GM19463 (cell line): ENCODE measurements at regions not wholly inside any gene's neighbourhood (a gene's known extent, or its start where the extent isn't known, plus 50 kb on each side); places are given as distances from the start of the nearest gene placed in this dataset.

Experiments
- ATAC-seq: cut with Tn5 transposase; IDR thresholded peaks from one replicate; pipeline ENCODE4 v1.9.1; 2021; ENCODE audit warnings: mild to moderate bottlenecking, moderate library complexity; ENCODE audit not compliant: unreplicated experiment

DNA sequence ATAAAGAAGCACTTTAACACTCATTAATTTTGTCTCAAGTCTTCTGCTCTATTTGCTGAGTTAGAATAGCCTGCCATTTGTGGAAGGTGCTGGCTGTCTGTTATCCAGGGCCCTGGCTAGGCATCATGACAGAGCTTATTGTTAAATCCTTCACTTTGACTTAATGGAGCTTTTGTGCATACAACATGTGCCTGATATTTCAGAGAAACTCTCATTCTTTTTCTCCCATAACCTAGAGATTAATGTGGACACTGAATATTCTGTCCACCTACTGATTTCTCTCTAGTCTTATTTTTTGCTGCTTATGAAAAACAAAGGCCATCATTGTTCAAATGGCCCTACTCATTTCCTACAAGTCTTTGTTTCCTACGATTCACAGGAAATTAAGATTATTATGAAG lies 383.1 kb upstream of the HTR2A start:
- no peak for ATAC-seq

DNA sequence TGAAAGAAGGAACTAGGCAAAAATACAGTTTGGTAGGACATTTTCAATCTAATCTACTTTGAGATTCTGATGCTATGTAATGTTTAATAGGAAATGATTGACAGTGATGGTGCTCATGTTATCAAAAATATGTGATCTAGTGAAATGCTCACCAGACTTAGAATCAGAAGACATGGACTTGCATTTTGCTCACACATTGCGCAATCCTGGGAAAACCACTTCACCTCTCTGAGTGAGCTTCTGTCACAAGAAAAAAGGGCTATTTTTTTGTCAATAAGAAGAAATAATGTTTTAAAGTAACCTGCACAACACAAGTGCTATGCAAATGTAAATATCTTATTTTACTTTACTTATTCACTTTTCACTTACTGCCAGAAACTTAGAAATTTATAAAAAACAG lies 380.9 kb upstream of the HTR2A start:
- ATAC-seq: no peak

DNA sequence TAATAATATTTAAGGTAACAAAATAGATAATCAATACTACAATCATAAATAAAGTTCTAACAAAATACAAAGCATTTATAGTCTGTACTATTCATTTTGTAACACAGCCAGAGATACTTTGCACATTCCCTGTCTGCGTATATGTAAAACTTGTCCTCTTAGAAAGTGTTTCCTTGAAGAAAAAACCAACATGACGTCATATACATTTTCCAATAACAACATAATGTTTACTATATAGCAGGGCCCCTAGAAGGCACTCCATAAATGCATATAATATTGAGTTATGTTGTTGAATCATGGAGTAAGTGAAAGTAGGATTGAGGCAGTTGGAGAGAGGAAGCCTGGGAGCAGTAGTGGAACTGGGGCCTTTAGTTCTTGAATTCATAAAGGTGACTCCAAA lies 371.4 kb upstream of the HTR2A start:
- no peak for ATAC-seq

DNA sequence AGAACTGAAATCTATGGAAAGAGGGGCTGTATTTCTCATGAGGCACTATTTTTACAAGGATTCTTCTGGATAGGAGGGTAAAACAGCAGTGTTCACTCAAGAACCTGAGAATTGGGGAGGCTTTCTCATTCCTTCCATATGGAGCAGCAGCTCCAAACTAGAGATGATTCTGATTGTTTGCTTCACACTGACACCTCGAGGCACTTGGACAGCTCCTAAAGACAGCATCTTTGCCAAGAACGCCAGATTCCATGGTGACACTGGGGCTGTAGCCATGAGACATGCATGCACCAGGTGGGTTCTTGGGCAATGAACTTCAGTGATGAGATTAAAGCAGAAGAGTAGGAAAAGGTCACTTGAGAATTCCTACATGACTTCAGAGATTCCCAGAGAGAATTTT lies 361.5 kb upstream of the HTR2A start:
- ATAC-seq: no peak

DNA sequence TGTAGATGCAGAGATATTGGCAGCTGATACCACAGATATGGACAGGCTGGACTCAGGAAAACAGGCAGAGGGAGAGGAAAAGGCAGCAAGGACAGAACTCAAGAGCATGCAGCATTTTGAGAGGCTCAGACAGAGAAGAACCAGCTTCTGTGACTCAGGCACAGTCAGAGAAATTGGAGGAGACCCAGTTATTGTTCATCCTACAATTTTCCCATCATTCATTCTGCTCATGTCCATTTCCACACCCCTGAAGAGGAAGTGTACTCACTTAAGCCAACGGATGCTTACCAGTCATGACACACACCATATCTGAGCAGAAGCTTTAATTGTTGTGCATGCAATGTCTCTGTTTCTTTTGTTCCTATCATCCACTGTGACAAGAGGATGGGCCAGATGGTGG lies 359.8 kb upstream of the HTR2A start:
- ATAC-seq: no peak

DNA sequence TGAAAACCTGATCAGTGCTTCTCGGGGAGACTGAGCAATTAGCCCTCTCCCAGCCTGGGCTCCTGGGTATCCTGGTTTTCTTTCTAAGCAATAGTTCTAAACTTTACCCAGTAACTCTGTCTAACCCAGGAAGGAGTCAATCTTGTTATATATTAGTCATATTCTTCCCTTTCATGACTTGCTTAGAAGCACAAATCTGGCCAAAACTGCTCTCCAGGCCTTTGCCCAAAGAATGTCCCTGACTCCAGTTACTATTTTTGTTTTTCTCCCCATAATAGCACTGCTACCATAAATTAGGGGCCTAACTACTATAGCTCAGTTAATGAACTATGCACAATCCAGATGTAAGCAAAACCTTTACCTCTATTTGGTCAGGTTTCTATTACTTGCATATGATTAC lies 355.8 kb upstream of the HTR2A start:
- no peak for ATAC-seq

DNA sequence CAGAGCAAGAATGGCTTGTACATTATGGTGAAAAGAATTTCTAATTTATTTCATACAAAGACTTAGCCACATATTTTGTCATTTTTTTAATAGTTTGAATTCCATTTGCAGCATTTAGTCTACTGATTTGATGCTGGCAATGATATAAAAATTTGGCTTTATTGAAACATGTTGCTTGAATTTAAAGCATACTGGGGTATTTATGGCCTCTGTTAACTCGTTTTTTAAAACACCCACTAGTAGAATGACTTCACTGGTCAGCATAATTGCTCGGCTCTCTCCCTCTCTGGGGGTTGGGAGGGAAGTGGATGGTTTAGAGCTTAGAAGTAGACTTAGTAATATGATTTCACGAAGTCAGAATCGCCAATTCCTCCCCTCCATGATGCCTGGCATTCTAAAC lies 354.9 kb upstream of the HTR2A start:
- ATAC-seq: no peak

DNA sequence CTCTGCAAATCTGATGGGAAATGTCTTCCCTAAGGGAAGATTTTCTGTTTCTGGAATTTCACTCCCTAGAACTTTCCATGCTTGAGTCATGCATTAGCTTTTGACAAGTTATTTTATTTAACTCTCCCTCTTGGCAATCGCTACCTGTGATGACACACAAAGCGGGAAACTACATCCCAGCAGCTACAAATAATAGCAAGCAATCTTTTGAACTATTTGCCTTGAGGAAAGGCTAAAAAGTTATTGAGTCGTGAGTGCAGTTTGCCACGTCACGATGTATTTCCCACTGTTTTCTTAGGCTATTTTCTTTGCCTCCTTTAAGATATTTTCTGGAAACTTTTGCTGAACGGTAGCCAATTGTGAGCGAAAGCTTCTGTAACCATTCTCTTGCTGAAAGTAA lies 353.3 kb upstream of the HTR2A start:
- ATAC-seq: no peak

DNA sequence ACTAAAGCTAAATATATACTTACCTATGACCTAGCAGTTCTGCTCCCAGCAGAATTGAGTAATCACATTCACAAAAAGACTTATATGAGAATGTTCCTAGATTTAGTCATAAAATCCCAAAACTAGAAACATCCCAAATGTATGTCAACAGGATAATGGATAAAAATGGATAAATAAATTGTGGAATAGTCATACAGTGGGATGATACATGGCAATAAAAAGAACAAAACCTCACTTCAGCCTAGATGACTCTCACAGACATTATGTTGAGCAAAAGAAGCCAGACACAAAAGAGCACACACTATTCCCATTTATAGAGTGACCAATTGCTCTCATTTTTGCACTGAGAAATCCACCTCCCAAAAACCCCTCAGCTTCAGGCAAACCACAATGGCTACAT lies 352.4 kb upstream of the HTR2A start:
- ATAC-seq: no peak

DNA sequence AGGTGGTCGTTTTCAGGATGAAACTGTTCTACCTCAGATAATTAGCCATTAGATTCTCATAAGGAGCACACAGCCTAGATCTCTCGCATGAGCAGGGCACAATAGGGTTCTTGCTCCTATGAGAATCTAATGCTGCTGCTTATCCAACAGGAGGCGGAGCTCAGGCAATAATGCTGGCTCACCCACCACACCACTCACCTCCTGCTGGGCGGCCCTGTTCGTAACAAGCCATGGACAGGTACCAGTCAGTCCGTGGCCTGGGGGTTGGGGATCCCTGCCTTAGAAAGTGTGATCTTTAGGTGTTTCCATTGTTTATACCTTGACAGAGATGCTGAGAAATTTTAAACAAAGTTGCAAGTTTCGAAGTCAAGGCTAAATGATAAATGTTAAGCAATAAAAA lies 344.6 kb upstream of the HTR2A start:
- no peak for ATAC-seq

DNA sequence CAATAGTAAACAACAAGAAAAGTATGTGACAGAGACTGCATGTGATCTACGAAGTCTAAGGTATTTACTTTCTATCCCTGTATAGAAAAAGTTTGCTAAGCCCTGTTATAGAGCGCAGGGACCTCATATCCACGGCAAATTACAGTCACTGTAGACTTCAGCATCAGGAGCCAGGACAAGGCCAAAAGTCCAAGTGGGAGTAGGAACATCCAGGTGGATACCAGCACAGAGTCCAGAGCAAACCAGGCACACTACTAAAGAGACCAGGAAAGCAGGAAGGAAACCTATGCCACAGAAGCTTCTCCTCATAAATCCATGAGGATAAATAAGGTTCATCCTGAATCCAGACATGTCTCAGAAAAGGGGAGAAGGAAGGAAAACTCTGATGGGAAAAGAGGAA lies 342.2 kb upstream of the HTR2A start:
- ATAC-seq: no peak

DNA sequence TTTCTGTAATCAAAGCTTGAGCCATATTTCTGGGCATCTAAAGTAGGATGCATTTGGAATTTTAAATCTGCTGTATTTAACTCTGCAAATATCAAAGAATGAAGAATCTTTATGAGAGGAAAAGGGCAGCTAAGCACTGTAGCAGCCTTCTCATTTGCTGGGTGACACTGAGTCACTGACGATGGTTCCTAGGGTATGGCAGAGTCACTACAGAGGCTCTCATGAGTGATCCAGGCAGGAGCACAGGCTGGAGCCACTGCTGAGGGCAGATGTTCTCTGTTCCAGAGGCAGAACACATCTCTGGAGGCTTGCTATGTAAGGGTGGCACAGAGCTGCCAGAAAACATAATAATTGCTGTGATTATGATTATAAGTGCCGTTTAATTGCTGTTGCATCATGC lies 340.7 kb upstream of the HTR2A start:
- no peak for ATAC-seq

DNA sequence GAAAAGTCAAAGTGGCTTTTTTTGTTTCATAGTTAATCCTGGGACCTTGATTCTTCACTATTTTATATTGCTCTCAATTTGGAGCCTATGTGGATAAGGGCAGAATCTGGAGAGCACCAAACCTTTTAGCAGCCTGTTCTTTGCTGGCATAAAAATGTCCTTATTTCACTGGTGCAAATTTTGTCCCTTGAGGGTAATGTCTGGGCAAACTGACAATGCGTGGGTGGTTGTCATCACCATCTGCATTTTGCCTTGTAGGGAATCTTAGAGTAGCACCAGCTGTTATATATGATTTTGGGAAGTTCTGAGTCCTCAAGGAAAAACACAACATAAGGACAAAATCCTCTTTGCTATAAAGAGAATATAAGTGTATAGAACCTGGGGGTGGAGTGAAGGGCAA lies 336.9 kb upstream of the HTR2A start:
- ATAC-seq: no peak

DNA sequence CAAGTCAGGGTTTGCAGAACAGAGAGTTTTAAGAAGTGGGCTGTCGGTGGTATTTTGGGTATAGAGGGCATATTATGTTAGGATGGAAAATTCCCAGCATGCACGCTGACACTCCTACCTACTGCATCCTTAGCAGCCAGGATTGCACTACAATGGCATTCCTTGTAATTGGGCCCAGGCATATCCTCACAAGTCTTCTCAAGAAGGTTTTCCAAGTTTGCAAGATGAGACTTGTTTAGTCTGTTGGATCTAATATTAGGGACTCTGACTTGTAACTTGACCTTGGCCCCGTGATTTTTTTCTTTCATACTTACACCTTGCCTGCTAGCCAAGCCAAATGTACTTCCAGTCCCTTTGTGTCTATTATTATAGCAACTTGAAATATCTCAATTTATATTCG lies 335.7 kb upstream of the HTR2A start:
- no peak for ATAC-seq

DNA sequence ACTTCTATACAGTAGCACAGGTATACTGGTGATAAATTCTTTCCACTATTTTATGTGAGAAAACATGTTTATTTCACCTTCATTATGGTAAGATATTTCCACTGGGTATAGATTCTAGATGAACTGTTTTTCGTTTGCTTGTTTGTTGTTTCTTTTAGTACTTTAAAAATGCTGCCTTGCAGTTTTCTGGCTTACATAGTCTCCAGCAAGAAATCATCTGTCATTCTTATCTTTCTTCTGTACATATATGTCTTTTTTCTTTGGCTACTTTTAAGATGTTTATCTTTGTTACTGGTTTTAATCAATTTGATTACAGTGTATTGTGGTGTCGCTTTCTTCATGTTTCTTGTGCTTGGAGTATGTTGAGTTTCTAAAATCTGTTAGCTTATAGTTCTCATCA lies 333.3 kb upstream of the HTR2A start:
- ATAC-seq: no peak

DNA sequence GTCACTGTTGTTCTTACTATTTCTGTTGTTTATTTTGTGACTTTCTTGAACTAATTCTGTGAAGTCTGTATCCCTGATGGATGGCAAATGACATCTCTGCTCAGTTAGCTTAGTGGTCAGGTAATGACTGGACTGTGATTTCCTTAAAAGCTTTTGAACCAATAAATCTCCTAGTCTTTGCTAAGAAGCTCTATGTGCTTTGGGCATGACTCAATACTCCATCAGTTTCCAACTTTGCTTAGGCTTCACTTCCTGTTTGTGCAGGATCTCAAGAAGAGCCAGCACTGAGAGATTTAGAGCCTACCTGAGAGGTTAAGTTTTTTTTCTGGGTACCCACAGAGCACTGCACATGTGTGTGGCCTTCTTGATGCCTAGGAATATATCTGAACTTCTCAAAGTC lies 329.7 kb upstream of the HTR2A start:
- ATAC-seq: no peak

DNA sequence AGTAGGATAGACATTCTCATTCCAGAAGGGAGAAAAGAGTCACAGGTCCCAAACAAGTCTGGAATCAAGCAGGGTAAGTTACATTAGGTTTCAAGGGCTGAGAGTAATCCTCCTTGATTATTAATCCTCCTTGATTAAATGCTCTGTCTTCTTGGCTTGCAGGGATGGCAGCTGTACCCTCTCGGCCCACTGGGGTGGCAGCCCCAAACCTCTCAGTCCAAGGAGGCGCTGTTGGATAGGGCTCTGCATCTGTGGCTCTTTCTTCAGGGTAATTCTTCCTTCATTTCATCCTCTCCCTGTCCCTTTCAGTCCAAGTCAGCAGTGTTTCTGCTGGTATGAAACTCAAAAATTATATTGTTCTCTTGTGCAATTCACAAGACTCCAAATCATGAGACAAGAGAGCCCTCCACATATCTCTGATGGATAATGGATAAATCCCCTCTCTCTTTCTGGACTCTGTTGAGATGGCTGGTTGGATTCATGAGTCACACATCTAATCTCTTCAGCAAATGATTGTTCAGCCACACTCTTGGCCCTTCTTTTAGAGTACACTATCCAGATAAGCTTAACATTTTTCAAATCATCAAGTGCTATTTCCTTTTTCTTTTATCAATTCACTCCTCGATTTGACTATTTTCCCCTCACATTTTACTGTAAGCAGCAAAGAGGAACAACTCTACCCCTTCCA lies 323.7 kb upstream of the HTR2A start:
- no peak for ATAC-seq

DNA sequence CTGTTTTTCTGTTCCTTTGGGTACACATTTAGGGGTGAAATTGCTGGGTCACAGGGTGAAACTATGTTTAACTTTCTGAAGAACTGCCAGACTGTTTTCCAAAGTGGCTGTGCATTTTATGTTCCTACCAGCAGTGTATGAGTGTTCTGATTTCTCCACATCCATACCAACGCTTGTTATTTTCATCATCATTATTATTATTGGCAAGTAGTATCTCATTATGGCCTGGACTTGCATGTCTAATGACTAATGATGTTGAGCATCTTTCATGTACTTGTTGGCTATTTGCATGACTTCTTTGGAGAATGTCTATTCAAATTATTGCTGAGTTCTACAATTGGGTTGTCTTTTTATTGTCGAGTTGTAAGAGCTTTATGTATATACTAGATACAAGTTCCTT lies 321.8 kb upstream of the HTR2A start:
- no peak for ATAC-seq

DNA sequence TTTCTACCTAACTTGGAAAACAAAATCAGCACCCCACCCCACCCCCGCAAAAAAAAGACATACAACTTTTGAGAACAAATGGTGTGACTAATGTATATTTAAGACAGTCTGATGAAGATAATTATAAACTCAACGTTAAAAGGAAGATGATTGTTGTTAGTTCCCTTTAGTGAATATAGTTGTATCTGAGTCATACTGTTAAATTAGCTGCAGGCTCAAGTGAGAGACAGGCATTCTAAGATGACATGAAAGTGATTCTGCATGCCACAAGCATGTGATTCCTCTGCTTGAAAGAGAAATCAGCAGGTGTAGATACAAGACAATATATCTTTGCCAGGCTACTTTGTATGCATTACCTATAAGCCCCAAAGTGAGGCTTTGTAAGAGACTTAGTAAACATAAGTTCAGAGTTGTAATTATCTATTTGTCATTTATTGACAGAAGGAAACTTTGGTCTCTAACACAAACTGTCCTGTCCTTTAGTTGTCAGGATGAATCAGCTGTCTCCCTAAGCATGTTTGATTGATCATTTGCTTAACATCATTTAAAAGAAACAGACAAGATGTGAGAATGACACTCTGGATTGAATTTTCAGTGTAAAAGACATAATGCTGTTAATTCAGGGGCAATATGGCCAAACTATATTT lies 319.4 kb upstream of the HTR2A start:
- peak; percentile 70 for ATAC-seq

DNA sequence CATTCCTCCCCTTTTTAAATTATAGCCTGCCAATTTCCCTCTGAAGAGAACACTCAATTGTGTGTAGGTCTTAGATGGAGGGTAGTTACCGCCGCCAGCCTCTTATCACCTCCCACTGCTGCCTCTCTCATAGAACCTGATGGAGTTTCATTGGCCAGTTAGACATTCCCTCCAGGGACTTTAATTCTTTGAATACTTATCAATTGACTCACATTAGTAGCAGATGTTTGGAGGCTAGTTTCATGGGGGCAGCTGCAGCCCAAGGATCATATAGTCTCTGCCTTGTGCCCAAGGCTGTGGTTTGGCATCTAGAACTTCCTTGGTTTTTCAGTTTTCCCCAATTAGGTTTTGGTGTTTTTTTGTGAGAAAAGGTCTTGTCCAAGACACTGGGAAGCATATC lies 318.9 kb upstream of the HTR2A start:
- no peak for ATAC-seq

DNA sequence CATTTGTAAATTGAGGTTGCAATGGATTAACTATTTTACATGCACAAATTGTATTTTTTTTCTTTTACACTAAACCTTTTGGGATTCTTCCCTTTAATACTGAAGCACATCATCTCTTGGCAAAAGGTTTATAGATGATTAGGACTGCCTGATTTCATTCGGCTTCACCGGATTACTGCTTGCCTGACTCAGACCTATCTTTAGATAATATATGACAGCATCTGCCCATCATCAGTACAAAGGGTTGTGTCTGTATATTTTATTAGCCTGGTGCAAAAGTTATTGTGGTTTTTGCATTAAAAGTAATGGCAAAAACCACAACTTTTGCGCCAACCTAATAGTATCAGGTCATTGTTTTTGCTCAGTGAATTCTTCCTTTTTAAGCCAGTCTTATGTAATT lies 316.2 kb upstream of the HTR2A start:
- ATAC-seq: no peak

DNA sequence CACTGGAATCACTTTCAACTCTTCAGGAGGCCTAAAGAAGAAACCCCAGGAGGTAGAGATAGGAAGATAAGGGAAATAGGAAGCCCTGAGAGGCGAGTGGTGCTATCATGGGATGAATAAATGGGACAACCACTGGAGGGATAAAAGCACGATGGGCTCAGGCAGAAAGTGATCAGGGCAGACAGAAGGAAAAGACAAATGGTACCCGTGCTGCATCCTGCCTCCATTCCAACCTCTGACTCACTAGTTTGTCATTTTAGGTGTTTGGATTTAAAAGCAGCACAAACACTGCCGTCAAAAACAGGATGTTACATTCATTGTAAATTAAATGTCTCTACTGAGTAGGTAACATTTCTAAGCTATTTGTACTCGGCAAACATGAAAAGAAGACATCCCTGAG lies 314.3 kb upstream of the HTR2A start:
- no peak for ATAC-seq

DNA sequence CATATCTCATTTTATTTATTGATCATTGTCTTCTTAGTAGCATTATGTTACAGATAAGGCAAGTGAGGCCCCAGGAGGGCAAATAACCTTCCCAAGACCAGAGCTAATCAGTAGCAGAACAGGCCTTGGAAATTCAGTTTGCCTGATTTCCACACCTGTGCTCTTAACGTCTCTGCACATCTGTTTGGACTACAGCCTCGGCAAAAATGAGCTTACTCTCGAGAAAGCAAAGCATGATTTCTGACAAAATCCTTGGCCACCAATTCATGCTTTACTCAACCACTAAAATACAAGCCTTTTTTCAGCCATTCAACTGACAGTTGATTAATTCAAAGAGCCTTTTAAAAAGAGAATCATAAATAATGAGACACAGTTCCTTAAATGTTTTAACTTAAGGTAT lies 309.3 kb upstream of the HTR2A start:
- ATAC-seq: no peak
